KMS-11 (cell line): ENCODE measurements at regions not wholly inside any gene's neighbourhood (a gene's known extent, or its start where the extent isn't known, plus 50 kb on each side); places are given as distances from the start of the nearest gene placed in this dataset.

Experiments used
- H2AFZ ChIP-seq: fragments of 200-600 bp; sonication (generic); 2 replicates; pipeline ENCODE4 v1.6.1; 2016; ENCODE audit warnings: antibody characterized with exemption, mixed run types, low read depth
- H3K27ac ChIP-seq: fragments of 200-600 bp; sonication (generic); 2 replicates; pipeline ENCODE4 v1.6.1; 2016; ENCODE audit warnings: mild to moderate bottlenecking, mixed run types
- H3K27me3 ChIP-seq: fragments of 200-600 bp; sonication (generic); 2 replicates; pipeline ENCODE4 v1.6.1; 2017; ENCODE audit warnings: mild to moderate bottlenecking, low read depth, mixed run types, moderate library complexity; ENCODE audit not compliant: insufficient read depth
- H3K36me3 ChIP-seq: fragments of 200-600 bp; sonication (generic); 2 replicates; pipeline ENCODE4 v1.6.1; 2017; ENCODE audit warnings: mild to moderate bottlenecking, mixed run types; ENCODE audit not compliant: insufficient read depth
- H3K4me1 ChIP-seq: fragments of 200-600 bp; sonication (generic); 2 replicates; pipeline ENCODE4 v1.6.1; 2016; ENCODE audit warnings: mild to moderate bottlenecking, low read depth, mixed run types; ENCODE audit not compliant: poor library complexity, severe bottlenecking
- H3K4me2 ChIP-seq: fragments of 200-600 bp; sonication (generic); 2 replicates; pipeline ENCODE4 v1.7.0; 2016; ENCODE audit warnings: mild to moderate bottlenecking, mixed run types
- H3K4me3 ChIP-seq: fragments of 200-600 bp; sonication (generic); IDR thresholded peaks from 2 replicates; pipeline ENCODE4 v1.6.1; 2017; ENCODE audit warnings: low read depth, low read length, mixed read lengths; ENCODE audit not compliant: insufficient read depth
- H3K79me2 ChIP-seq: fragments of 200-600 bp; sonication (generic); 2 replicates; pipeline ENCODE4 v1.6.1; 2016; ENCODE audit warnings: low read depth, mixed run types; ENCODE audit not compliant: insufficient read depth
- H3K9ac ChIP-seq: fragments of 200-600 bp; sonication (generic); 2 replicates; pipeline ENCODE4 v1.6.1; 2016; ENCODE audit warnings: mild to moderate bottlenecking, mixed run types
- H4K20me1 ChIP-seq: fragments of 200-600 bp; sonication (generic); 2 replicates; pipeline ENCODE4 v1.6.1; 2016; ENCODE audit warnings: mild to moderate bottlenecking, mixed run types; ENCODE audit not compliant: insufficient read depth
- CTCF ChIP-seq: fragments of 200-600 bp; sonication (generic); conservative IDR thresholded peaks from 2 replicates; pipeline ENCODE4 v1.6.1; 2017; ENCODE audit warnings: low read depth, mild to moderate bottlenecking, antibody characterized with exemption, low read length, moderate library complexity, mixed read lengths

- no peak overlapping the region for H2AFZ ChIP-seq
- H3K4me1 ChIP-seq = no peaks in the 10 kb centered on the region
- no peaks in the 10 kb centered on the region for H4K20me1 ChIP-seq
- H3K4me2 ChIP-seq = no peak overlapping the region
- TF ChIP-seq CTCF = no peak
- H3K79me2 ChIP-seq = no peaks in the 10 kb centered on the region
- H3K27me3 ChIP-seq = no peaks in the 10 kb centered on the region
- no peaks in the 10 kb centered on the region for H3K36me3 ChIP-seq
- H3K4me3 ChIP-seq = no peak overlapping the region
- no peak overlapping the region for H3K9ac ChIP-seq
- no peak overlapping the region for H3K27ac ChIP-seq
These were observed 131.2 kb upstream of the HAND1 start for GRCh38 chr5:154609251-154609650.

- TF ChIP-seq CTCF = no peak
- H3K4me3 ChIP-seq = no peak overlapping the region
- H3K27me3 ChIP-seq = no peaks in the 10 kb centered on the region
These were observed 130.5 kb upstream of the HAND1 start for GRCh38 chr5:154608531-154609011.

GRCh38 chr5:154607746-154608145 is 129.7 kb upstream of the HAND1 start:
- no peak for TF ChIP-seq CTCF
- no peaks in the 10 kb centered on the region for H4K20me1 ChIP-seq
- H3K4me3 ChIP-seq = no peak overlapping the region
- H3K36me3 ChIP-seq = no peaks in the 10 kb centered on the region
- no peak overlapping the region for H3K27ac ChIP-seq
- no peak overlapping the region for H3K4me2 ChIP-seq
- no peaks in the 10 kb centered on the region for H3K27me3 ChIP-seq
- no peaks in the 10 kb centered on the region for H3K79me2 ChIP-seq
- no peaks in the 10 kb centered on the region for H3K4me1 ChIP-seq
- H2AFZ ChIP-seq = no peak overlapping the region
- no peak overlapping the region for H3K9ac ChIP-seq

More at GRCh38 chr5:154608531-154609011, 130.5 kb upstream of the HAND1 start:
- no peak overlapping the region for H2AFZ ChIP-seq
- H3K4me2 ChIP-seq = no peak overlapping the region
- H4K20me1 ChIP-seq = no peaks in the 10 kb centered on the region
- H3K79me2 ChIP-seq = no peaks in the 10 kb centered on the region
- H3K27ac ChIP-seq = no peak overlapping the region
- H3K4me1 ChIP-seq = no peaks in the 10 kb centered on the region
- no peak overlapping the region for H3K9ac ChIP-seq
- H3K36me3 ChIP-seq = no peaks in the 10 kb centered on the region

GRCh38 chr5:154606246-154606645 is 128.2 kb upstream of the HAND1 start:
- Histone ChIP-seq H3K79me2 (no peaks in the 10 kb centered on the region), H3K9ac (no peak overlapping the region), H3K4me3 (no peak overlapping the region), H4K20me1 (no peaks in the 10 kb centered on the region), H3K27ac (no peak overlapping the region), H3K4me1 (no peaks in the 10 kb centered on the region), H3K36me3 (no peaks in the 10 kb centered on the region), H2AFZ (no peak overlapping the region), H3K27me3 (no peaks in the 10 kb centered on the region), H3K4me2 (no peak overlapping the region)
- no peak for TF ChIP-seq CTCF
